ENCODE measurements at regions not wholly inside any gene's neighbourhood (a gene's known extent, or its start where the extent isn't known, plus 50 kb on each side); places are given as distances from the start of the nearest gene placed in this dataset.

GRCh38 chr6:106728296-106728870 lies 99.0 kb downstream of the QRSL1 start:
- H3K9ac ChIP-seq (ENCODE audit: low read length), result peak overlapping the region; percentile 51

GRCh38 chr6:106727480-106728149 lies 98.2 kb downstream of the QRSL1 start:
- peak overlapping the region; percentile 85 for H3K4me2 ChIP-seq (ENCODE audit: low read depth, low read length, poor library complexity, severe bottlenecking)
- no peak overlapping the region for H3K4me3 ChIP-seq (ENCODE audit: insufficient read depth, low read length, poor library complexity, severe bottlenecking)
- H3K36me3 ChIP-seq (ENCODE audit: low read length), result no peaks in the 10 kb centered on the region
- no peaks in the 10 kb centered on the region for H3K79me2 ChIP-seq (ENCODE audit: insufficient read depth, low read length)
- no peaks in the 10 kb centered on the region for H3K27me3 ChIP-seq (ENCODE audit: low read length)
- H2AFZ ChIP-seq (ENCODE audit: low read depth, low read length, severe bottlenecking), result no peak overlapping the region
- no peaks in the 10 kb centered on the region for H3K9me3 ChIP-seq (ENCODE audit: insufficient read depth, low read length)
- H3K9me2 ChIP-seq (replicated peaks; ENCODE audit: insufficient read depth, low read length), result no peaks in the 10 kb centered on the region
- peaks cover 29% of the 10 kb centered on the region for H3F3A ChIP-seq (ENCODE audit: insufficient read depth)
- TF ChIP-seq EZH2phosphoT487 (conservative IDR thresholded peaks at IDR 0.05; ENCODE audit: low read length) (no peak), CTCF (IDR thresholded peaks at IDR 0.05; ENCODE audit: insufficient read depth, low read length, poor library complexity, severe bottlenecking) (no peak)
- peak overlapping the region; percentile 51 for H3K9ac ChIP-seq (ENCODE audit: low read length)
- H3K27ac ChIP-seq (ENCODE audit: low read depth, low read length), result peak overlapping the region; percentile 91
- no peaks in the 10 kb centered on the region for H4K20me1 ChIP-seq (ENCODE audit: low read depth, low read length)

More at GRCh38 chr6:106728296-106728870, 99.0 kb downstream of the QRSL1 start:
- H3K27ac ChIP-seq (ENCODE audit: low read depth, low read length), result peak overlapping the region; percentile 91
- H3K4me2 ChIP-seq (ENCODE audit: low read depth, low read length, poor library complexity, severe bottlenecking), result peak overlapping the region; percentile 85
- no peaks in the 10 kb centered on the region for H3K36me3 ChIP-seq (ENCODE audit: low read length)
- peaks cover 29% of the 10 kb centered on the region for H3F3A ChIP-seq (ENCODE audit: insufficient read depth)
- no peaks in the 10 kb centered on the region for H4K20me1 ChIP-seq (ENCODE audit: low read depth, low read length)
- H3K79me2 ChIP-seq (ENCODE audit: insufficient read depth, low read length), result no peaks in the 10 kb centered on the region
- no peaks in the 10 kb centered on the region for H3K27me3 ChIP-seq (ENCODE audit: low read length)
- no peaks in the 10 kb centered on the region for H3K9me2 ChIP-seq (replicated peaks; ENCODE audit: insufficient read depth, low read length)
- TF ChIP-seq EZH2phosphoT487 (conservative IDR thresholded peaks at IDR 0.05; ENCODE audit: low read length) (no peak), CTCF (IDR thresholded peaks at IDR 0.05; ENCODE audit: insufficient read depth, low read length, poor library complexity, severe bottlenecking) (no peak)
- H3K4me3 ChIP-seq (ENCODE audit: insufficient read depth, low read length, poor library complexity, severe bottlenecking), result peak overlapping the region; percentile 6
- H2AFZ ChIP-seq (ENCODE audit: low read depth, low read length, severe bottlenecking), result peak overlapping the region; percentile 38
- no peaks in the 10 kb centered on the region for H3K9me3 ChIP-seq (ENCODE audit: insufficient read depth, low read length)

GRCh38 chr6:106724848-106725247 lies 95.5 kb downstream of the QRSL1 start:
- H3K9ac ChIP-seq (ENCODE audit: low read length), result no peak overlapping the region
- H4K20me1 ChIP-seq (ENCODE audit: low read depth, low read length), result no peaks in the 10 kb centered on the region
- H2AFZ ChIP-seq (ENCODE audit: low read depth, low read length, severe bottlenecking), result no peak overlapping the region

More at GRCh38 chr6:106724848-106725247, 95.5 kb downstream of the QRSL1 start:
- H3F3A ChIP-seq (ENCODE audit: insufficient read depth), result peaks cover 22% of the 10 kb centered on the region
- no peaks in the 10 kb centered on the region for H3K9me2 ChIP-seq (replicated peaks; ENCODE audit: insufficient read depth, low read length)
- no peaks in the 10 kb centered on the region for H3K79me2 ChIP-seq (ENCODE audit: insufficient read depth, low read length)
- H3K36me3 ChIP-seq (ENCODE audit: low read length), result no peaks in the 10 kb centered on the region
- H3K27ac ChIP-seq (ENCODE audit: low read depth, low read length), result no peak overlapping the region
- TF ChIP-seq EZH2phosphoT487 (conservative IDR thresholded peaks at IDR 0.05; ENCODE audit: low read length), result no peak
- TF ChIP-seq CTCF (IDR thresholded peaks at IDR 0.05; ENCODE audit: insufficient read depth, low read length, poor library complexity, severe bottlenecking), result no peak
- H3K4me3 ChIP-seq (ENCODE audit: insufficient read depth, low read length, poor library complexity, severe bottlenecking), result no peak overlapping the region
- H3K9me3 ChIP-seq (ENCODE audit: insufficient read depth, low read length), result no peaks in the 10 kb centered on the region
- H3K4me2 ChIP-seq (ENCODE audit: low read depth, low read length, poor library complexity, severe bottlenecking), result no peak overlapping the region
- H3K27me3 ChIP-seq (ENCODE audit: low read length), result no peaks in the 10 kb centered on the region

Measured in SU-DHL-6 (cell line).